GM23338 (cell line): ENCODE measurements at regions not wholly inside any gene's neighbourhood (a gene's known extent, or its start where the extent isn't known, plus 50 kb on each side); places are given as distances from the start of the nearest gene placed in this dataset.

ENCODE experiments used
- ATAC-seq: fragments of 200-7000 bp; cut with Tn5 transposase; 3 replicates; pipeline ENCODE4 v1.9.1; 2020
- DNase-seq: peaks from one replicate; pipeline ENCODE4 v3.0.0-alpha.2; 2015; ENCODE audit warnings: low spot score
- H2AFZ ChIP-seq: fragments of 200-600 bp; sonication (generic); 2 replicates; pipeline ENCODE4 v1.8.0; 2016; ENCODE audit warnings: antibody characterized with exemption, mild to moderate bottlenecking, moderate library complexity
- H3F3A ChIP-seq: fragments of 200-600 bp; sonication (generic); replicated peaks from 2 replicates; pipeline ENCODE4 v1.8.0; 2017; ENCODE audit warnings: antibody characterized with exemption, mixed run types, low read depth
- H3K27ac ChIP-seq: fragments of 200-600 bp; sonication (generic); 2 replicates; pipeline ENCODE4 v1.6.1; 2016; ENCODE audit warnings: low read depth
- H3K27me3 ChIP-seq: fragments of 200-600 bp; sonication (generic); 2 replicates; pipeline ENCODE4 v1.8.0; 2016; ENCODE audit warnings: mild to moderate bottlenecking, mixed run types, moderate library complexity; ENCODE audit not compliant: insufficient read depth
- H3K36me3 ChIP-seq: fragments of 200-600 bp; sonication (generic); 2 replicates; pipeline ENCODE4 v1.8.0; 2016; ENCODE audit warnings: mild to moderate bottlenecking; ENCODE audit not compliant: insufficient read depth
- H3K4me1 ChIP-seq: fragments of 200-600 bp; sonication (generic); 2 replicates; pipeline ENCODE4 v1.8.0; 2016; ENCODE audit warnings: mild to moderate bottlenecking, moderate library complexity; ENCODE audit not compliant: insufficient read depth
- H3K4me2 ChIP-seq: fragments of 200-600 bp; sonication (generic); 2 replicates; pipeline ENCODE4 v1.7.1; 2017; ENCODE audit warnings: mixed run types
- H3K4me3 ChIP-seq: fragments of 200-600 bp; sonication (generic); 2 replicates; pipeline ENCODE4 v1.6.1; 2016; ENCODE audit warnings: mixed run types
- H3K79me2 ChIP-seq: fragments of 200-600 bp; sonication (generic); replicated peaks from 2 replicates; pipeline ENCODE4 v1.8.0; 2017; ENCODE audit warnings: mild to moderate bottlenecking; ENCODE audit not compliant: insufficient read depth
- H3K9me2 ChIP-seq: fragments of 200-600 bp; sonication (generic); 2 replicates; pipeline ENCODE4 v1.8.0; 2017; ENCODE audit not compliant: insufficient read depth
- H4K20me1 ChIP-seq: fragments of 200-600 bp; sonication (generic); replicated peaks from 2 replicates; pipeline ENCODE4 v1.8.0; 2017; ENCODE audit warnings: mild to moderate bottlenecking; ENCODE audit not compliant: insufficient read depth
- H3K27ac Mint-ChIP-seq: 2 replicates; pipeline ENCODE4 v1.8.0; 2020; ENCODE audit warnings: inconsistent platforms, mild to moderate bottlenecking, moderate library complexity, mixed read lengths
- H3K27me3 Mint-ChIP-seq: 3 replicates; pipeline ENCODE4 v1.8.0; 2022; ENCODE audit warnings: low read depth, mild to moderate bottlenecking, moderate library complexity, mixed read lengths, inconsistent platforms; ENCODE audit not compliant: insufficient read depth, poor library complexity
- H3K36me3 Mint-ChIP-seq: 3 replicates; pipeline ENCODE4 v1.8.0; 2021; ENCODE audit warnings: low read depth, mild to moderate bottlenecking, inconsistent platforms, moderate library complexity, mixed read lengths
- H3K4me1 Mint-ChIP-seq: 3 replicates; pipeline ENCODE4 v1.8.0; 2020; ENCODE audit warnings: mild to moderate bottlenecking, inconsistent platforms, mixed read lengths
- H3K4me3 Mint-ChIP-seq: 3 replicates; pipeline ENCODE4 v1.8.0; 2021; ENCODE audit warnings: moderate library complexity, mild to moderate bottlenecking, inconsistent platforms, mixed read lengths
- H3K9me3 Mint-ChIP-seq: 3 replicates; pipeline ENCODE4 v1.8.0; 2020; ENCODE audit warnings: moderate library complexity, mild to moderate bottlenecking, inconsistent platforms, mixed read lengths
- CREB1 ChIP-seq: fragments of 250-450 bp; sonication (Bioruptor Pico); IDR thresholded peaks from 2 replicates; pipeline ENCODE4 v1.5.0; 2020; ENCODE audit warnings: low read depth, mild to moderate bottlenecking, moderate library complexity
- CTCF ChIP-seq, 2 experiments: fragments of 200-600 bp in 1 of 2; sonication (generic) in 1 of 2; conservative IDR thresholded peaks; 2 replicates each; pipeline versions ENCODE4 v1.5.1 to v1.6.1; 2016 to 2017; ENCODE audit warnings: antibody characterized with exemption in 2 of 2, low read depth in 2 of 2, mild to moderate bottlenecking in 2 of 2, moderate library complexity in 1 of 2
- ETS1 ChIP-seq: IDR thresholded peaks from 2 replicates; pipeline ENCODE4 v1.6.1; 2016; ENCODE audit warnings: antibody characterized with exemption
- EZH2phosphoT487 ChIP-seq: fragments of 200-600 bp; sonication (generic); IDR thresholded peaks from one replicate; pipeline ENCODE4 v1.8.1; 2018; ENCODE audit warnings: antibody characterized with exemption; ENCODE audit not compliant: unreplicated experiment
- NANOG ChIP-seq: IDR thresholded peaks from 2 replicates; pipeline ENCODE4 v1.6.1; 2016; ENCODE audit warnings: antibody characterized with exemption, borderline replicate concordance
- POLR2AphosphoS5 ChIP-seq: IDR thresholded peaks from 2 replicates; pipeline ENCODE4 v1.6.1; 2016; ENCODE audit warnings: antibody characterized with exemption, low read depth
- REST ChIP-seq: IDR thresholded peaks from one replicate; pipeline ENCODE4 v1.6.1; 2018; ENCODE audit warnings: antibody characterized with exemption; ENCODE audit not compliant: unreplicated experiment
- ZNF331 ChIP-seq: fragments of 250-450 bp; sonication (Bioruptor Pico); IDR thresholded peaks from 2 replicates; pipeline ENCODE4 v1.5.0; 2020; ENCODE audit warnings: low read depth, mild to moderate bottlenecking, moderate library complexity

- Mint-ChIP-seq H3K4me3 (no peak overlapping the region), H3K4me1 (peaks cover 22% of the 10 kb centered on the region)
- no peak overlapping the region for H3K4me3 ChIP-seq
Observed at GRCh38 chr4:129344058-129344457, 248.1 kb downstream of the C4orf33 start.

GRCh38 chr4:129345609-129346008 is 249.7 kb downstream of the C4orf33 start:
- Histone ChIP-seq H3K36me3 (no peaks in the 10 kb centered on the region), H3K27me3 (no peaks in the 10 kb centered on the region)
- peak; percentile 35; the same call in 1 of the 3 replicates for ATAC-seq

More at GRCh38 chr4:129344058-129344457, 248.1 kb downstream of the C4orf33 start:
- Histone ChIP-seq H3K27me3 (no peaks in the 10 kb centered on the region), H3K9me2 (no peaks in the 10 kb centered on the region), H2AFZ (peak overlapping the region; percentile 3; the same call in 1 of the 2 replicates), H3K4me2 (no peak overlapping the region), H3K79me2 (no peaks in the 10 kb centered on the region), H3F3A (no peaks in the 10 kb centered on the region), H3K36me3 (no peaks in the 10 kb centered on the region), H3K27ac (no peak overlapping the region), H3K4me1 (no peaks in the 10 kb centered on the region; the same call in 1 of the 2 replicates), H4K20me1 (no peaks in the 10 kb centered on the region)
- Mint-ChIP-seq H3K36me3 (peaks cover 2% of the 10 kb centered on the region; the same call in 1 of the 3 replicates), H3K9me3 (no peaks in the 10 kb centered on the region; the same call in 2 of the 3 replicates), H3K27me3 (no peaks in the 10 kb centered on the region), H3K27ac (no peak overlapping the region)
- ATAC-seq: peak; percentile 72
- no peak for TF ChIP-seq CREB1 (CRISPR knock-in tag)
- peak; percentile 75 to 91 for TF ChIP-seq CTCF (conservative IDR thresholded peaks at IDR 0.05; ENCODE audit: low read depth in 2 of 2)
- peak; percentile 61 for DNase-seq

More at GRCh38 chr4:129345609-129346008, 249.7 kb downstream of the C4orf33 start:
- Mint-ChIP-seq H3K4me3 (no peak overlapping the region), H3K27ac (no peak overlapping the region), H3K36me3 (no peaks in the 10 kb centered on the region), H3K27me3 (no peaks in the 10 kb centered on the region), H3K9me3 (no peaks in the 10 kb centered on the region), H3K4me1 (peaks cover 22% of the 10 kb centered on the region)
- no peak overlapping the region for H3K27ac ChIP-seq
- no peaks in the 10 kb centered on the region; the same call in 1 of the 2 replicates for H3K4me1 ChIP-seq
- no peaks in the 10 kb centered on the region for H3K79me2 ChIP-seq
- no peaks in the 10 kb centered on the region for H4K20me1 ChIP-seq
- no peak overlapping the region for H3K4me3 ChIP-seq
- no peak for DNase-seq
- H3F3A ChIP-seq: no peaks in the 10 kb centered on the region
- no peak for TF ChIP-seq ETS1
- TF ChIP-seq NANOG: no peak
- no peak for TF ChIP-seq CTCF (conservative IDR thresholded peaks at IDR 0.05; ENCODE audit: low read depth in 2 of 2)
- TF ChIP-seq EZH2phosphoT487: no peak
- no peak for TF ChIP-seq ZNF331 (CRISPR knock-in tag)
- no peak for TF ChIP-seq REST
- TF ChIP-seq POLR2AphosphoS5: no peak
- H3K4me2 ChIP-seq: no peak overlapping the region
- no peaks in the 10 kb centered on the region for H3K9me2 ChIP-seq
- H2AFZ ChIP-seq: peak overlapping the region; percentile 33; the same call in 1 of the 2 replicates
